SKM-1 treated with dmso at 0.1 percent for 144 hours (cell line): ENCODE measurements at regions not wholly inside any gene's neighbourhood (a gene's known extent, or its start where the extent isn't known, plus 50 kb on each side); places are given as distances from the start of the nearest gene placed in this dataset.

Experiments used
- DNase-seq: peaks from one replicate; lab custom pipeline; 2025; ENCODE audit not compliant: unreplicated experiment; lab: John Stamatoyannopoulos, UW

DNA sequence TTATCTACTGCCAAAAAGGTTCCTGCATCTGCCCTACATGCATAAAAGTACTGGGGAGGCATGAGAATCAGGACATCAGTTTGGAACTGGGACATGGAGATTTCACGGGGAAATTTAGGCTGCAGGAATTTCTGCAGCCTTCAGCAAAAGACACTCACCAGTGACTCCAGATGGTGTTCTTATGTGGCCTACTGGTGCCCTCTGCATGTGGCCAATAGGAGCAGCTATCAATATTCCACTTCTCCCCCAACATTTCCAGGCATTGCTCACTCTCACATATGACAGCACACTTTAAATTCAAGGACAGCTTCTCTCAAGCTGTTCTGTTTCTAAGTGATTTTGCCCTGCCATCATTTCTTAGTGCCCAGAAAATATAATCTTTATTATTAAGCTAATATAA, 570.5 kb upstream of the ARGLU1 start:
- DNase-seq = no peak

DNA sequence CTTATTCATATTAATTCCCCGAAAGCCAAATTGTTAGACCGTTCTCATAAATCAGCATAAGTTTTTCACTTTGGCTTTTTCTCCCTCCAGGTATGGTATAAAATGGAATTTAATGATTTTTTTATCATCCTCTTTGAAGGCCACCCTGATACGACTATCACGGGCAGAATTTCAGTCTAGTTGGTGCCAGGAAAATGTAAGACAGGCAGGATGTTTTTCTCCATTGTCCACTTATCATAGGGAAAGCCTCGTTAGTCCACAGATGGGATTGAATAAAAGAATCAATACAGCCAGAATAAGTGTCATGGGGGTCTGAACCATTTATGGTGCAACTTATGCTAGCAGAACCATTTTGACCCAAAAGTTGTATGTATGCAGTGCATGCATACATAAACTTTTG, 566.0 kb upstream of the ARGLU1 start:
- no peak for DNase-seq

DNA sequence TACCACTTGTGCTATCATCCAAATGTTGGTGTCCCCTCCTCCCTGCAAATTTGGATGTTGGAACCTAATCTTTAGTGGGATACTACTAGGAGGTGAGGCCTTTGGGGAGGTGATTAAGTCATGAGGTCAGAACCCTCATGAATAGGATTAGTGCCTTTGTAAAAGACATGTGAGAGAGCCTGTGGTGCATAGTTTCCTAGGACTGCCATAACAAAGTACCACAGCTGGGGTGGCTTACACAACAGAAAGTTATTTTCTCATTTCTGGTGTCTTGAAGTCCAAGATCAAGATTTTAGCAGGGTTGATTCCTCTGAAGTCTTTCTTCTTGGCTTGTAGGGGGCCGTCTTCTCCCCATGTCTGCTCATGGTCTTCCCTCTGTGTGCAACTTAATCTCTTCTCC, 562.6 kb upstream of the ARGLU1 start:
- DNase-seq = no peak

DNA sequence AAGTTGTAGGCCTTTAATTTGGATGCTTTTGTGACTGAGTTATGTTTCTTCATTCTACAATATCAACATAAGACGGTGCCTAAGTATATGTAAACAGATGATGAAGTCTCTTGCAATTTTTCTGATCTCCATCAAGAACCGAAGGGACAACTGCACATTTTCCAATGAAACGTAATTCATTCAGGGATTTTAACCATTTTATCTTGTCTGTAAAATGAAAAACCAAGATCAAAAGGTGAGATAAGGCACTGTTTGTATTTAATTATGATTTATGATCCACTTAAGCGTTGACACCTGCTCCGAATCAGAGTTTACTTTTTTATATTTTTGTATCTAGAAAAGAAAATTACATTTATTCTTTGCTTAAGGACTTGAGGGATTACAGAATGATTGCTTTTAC, 556.8 kb upstream of the ARGLU1 start:
- DNase-seq = no peak

DNA sequence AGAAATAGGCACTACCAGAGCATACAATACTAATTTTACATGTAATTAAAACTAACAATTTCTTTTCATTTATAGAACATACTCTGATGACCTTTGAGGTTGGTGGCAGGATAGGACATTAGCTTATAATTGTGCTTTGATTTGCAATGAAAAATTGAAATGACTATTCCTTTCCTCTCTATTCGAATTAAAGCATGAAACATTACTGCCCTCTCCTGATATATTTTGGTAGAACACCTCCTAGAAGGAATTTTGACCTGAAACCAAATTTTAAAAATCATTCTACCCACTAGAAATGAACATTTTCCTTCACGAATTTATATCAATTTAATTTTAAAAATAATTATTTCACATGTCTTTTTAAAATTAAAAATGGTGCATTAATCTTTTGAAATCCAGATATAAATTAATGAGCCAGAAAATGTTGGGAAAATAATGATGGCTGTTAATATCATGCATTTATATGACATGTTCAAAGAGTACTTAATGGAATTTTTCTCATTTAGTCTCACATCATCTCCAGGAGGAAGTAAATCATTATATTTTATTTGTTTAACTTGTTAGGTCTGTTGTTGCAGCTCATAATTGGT, 556.3 kb upstream of the ARGLU1 start:
- DNase-seq = peak; percentile 26

DNA sequence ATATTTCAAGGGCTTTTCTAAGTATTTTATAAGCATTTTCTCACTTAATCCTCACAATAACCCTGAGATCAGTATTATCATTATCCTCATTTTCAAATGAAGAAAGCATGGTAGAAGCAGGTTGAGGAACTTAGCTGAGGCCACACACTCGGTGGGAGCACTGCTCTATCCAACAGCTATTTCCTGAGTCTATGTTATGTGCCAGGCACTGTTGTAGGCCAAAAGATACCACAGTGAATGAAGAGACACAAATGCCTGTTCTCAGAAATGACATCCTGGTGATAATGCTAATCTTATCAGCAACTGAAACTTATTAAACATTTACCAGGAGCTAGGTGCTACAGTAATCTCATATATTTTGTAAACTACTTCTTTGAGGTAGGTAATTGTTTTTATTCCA, 553.9 kb upstream of the ARGLU1 start:
- no peak for DNase-seq

DNA sequence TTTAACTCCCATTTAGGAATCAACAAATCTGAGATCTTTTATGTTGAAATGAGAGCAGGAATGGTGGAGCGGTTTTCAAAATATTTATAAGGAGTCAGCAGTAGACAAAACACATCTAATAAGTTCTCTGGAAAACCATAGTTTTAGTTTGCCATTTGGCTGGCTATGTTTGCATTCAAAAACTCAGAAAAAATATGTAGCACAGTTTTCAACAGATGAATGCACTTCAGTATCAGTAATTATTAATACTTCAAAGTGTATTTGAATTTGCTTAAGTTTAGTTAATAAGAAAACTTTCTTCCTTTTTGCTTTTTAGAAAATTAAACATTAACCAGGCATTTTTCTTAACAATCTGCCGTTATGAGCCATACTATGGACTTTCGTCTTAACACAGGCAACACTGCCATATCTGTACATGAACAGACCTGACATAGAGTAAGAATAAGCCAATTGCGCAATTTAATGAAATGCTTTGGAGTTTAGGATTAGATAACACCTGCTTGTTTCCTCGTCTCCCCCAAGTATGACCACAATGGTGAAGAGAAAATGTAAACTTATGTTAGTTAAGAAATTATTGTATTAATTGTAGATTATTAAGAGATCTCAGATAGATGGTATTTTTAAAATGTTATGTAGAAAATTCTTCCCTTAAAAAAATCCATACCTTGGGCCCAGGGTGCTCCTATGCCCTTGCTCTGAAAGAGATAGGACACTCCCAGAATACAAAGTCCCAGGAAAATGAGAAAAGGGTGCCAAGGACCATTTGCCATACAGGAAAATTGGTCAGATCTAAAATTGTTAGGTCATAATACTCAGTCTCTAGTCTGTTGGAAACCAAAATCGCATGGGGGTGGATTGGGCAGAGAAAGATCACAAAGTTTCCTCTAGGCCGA, 552.3 kb upstream of the ARGLU1 start:
- DNase-seq = no peak

DNA sequence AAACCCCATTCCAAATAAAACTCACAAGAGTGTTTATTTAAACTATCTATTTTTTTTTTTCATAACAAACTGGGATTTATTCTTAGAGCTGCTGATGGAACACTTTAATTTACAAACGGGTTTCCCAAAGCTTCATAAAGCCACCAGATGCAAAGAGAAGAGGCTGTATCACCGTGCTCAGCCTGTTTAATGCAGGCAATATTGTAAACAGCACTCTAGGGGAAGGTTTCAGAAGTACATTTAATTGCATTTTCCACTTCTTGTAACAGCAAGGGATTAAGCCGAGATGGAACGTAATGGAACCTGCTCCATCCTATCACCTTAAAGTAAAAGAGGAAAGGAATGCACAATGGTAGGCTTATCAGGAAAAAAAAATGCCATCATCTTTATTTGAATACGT, 550.6 kb upstream of the ARGLU1 start:
- DNase-seq = no peak

DNA sequence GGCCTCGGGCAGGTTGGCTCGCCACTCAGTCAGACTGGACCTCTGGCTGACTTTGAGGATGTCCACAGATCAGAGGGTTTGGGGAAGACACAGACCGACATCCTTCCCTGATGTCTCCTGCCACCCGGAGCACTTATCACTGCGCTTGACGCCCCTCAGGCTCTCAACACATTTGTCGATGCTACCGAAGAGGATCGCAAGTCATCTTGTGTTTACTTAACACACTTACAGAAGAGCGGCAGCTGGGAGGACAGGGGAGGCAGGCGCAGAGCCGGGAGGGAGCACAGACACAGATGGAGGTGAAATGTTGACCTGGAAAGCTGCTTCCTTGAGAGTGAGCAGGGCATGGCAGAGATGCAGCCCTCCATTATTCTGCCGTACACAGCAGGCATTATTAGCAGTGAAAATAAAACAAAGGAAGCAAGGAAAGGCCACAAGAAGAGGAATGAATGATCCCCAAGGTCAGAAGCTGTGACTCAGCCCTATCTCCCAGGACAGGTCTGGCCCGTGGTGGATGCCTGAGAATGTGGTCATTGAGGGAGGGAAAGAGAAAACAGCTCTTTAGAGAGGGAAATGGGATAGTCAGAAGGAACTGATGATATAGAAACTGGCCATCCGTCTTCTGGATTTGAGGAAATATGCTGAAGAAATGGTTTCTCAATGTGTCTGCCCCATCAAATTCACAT, 549.5 kb upstream of the ARGLU1 start:
- DNase-seq = no peak

DNA sequence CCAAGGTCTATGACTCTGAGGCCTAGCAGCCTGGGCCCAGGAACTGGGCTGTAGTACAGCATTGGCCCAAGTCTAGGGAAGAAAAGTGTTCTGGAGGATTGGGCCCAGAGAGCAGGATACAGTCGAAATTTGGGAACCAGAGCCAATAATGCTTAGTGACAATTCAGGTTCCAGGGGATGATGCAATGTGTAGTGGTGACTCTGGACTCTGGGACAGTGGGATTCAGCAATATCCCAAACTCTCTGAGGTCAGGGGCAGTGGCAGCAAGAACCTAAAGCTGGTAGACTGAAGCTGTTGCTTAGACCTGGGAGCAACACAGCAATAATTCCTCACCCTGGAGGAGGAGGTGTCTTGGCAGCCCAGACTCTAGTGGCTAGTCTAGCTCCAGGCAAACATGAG, 545.5 kb upstream of the ARGLU1 start:
- DNase-seq = no peak

DNA sequence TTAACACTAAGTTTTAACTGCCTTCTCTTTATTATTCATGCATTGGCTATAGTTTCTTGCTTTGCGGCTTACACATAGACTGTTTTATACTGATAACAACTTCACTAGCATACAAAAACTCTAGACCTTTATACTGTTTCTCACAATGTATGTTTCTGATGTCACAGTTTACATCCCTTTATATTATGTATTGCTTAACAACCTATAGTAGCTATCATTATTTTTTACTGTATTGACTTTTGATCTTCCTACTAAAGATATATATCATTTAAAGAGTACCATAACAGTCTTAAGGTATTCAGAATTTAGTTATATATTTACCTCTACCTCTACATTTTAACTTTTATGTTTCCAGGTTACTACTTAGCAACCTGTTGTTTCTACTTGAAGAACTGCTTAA, 543.3 kb upstream of the ARGLU1 start:
- no peak for DNase-seq

DNA sequence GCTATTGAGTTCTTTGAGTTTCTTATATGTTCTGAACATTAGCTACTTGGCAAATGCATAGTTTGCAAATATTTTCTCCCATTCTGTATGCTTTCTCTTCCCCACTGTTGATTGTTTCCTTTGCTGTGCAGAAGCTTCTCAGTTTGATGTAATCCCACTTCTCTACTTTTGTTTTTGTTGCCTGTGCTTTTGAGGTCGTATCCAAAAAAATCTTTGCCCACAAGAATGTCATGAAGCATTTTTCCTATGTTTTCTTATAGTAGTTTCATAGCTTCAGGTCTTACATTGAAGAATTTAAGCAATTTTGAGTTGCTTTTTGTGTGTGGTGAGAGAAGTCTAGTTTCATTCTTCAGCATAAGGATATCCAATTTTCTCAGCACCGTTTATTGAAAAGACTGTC, 536.7 kb upstream of the ARGLU1 start:
- DNase-seq = no peak

DNA sequence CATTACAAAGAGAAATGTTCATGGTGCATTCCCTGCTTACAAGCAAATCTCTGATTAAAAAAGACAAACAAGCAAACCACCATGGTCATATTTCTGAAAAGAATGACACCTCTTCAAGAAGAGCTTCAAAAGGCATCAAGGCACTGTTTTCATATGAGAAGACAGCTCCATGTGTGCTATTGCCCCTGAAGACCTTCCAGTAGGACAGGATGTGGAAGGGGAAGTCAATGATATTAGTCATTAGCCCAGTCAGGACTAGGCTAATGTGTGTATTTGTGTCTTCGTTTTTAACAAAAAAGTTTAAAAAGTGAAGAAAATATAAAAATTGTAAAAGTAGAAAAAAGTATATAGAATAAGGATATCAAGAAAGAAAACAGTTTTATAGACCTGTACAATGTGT, 534.7 kb upstream of the ARGLU1 start:
- no peak for DNase-seq

DNA sequence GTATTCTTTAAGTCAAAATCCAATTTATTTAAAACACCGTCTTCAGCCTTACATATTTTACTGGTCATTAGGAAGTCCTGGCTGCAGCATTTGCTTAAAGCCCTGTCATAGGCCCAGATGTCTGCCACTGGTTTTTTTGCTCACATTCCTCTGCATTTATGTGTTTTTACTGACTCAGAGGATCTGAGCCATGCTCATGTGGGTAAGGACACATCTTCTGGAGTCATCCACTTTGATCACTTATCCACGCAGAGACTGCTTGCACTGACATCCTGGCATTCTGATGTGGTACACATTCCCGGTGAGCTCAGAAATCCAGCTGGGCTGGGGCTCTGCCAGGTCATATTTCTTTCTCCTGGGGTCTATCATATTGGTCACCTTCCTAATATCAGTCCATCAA, 531.7 kb upstream of the ARGLU1 start:
- no peak for DNase-seq

DNA sequence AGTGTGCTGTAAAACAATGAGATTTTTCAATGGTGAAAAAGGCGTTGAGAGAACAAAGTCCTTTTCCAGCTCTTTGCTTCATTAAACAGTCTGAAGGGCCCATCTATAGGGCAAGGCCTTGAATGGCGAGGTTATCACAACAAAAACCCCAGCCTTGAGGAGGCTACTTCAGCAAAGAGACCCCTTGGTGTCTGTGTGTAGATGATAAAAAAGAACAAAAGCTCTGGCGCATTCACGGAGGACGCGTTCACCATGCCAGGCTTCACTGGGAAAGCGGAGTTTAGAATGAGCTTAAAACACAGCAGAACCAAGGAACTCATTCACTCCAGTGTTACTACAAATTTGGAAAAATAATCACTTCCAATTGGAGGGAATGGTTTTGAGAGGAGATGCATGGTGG, 530.0 kb upstream of the ARGLU1 start:
- DNase-seq = no peak

DNA sequence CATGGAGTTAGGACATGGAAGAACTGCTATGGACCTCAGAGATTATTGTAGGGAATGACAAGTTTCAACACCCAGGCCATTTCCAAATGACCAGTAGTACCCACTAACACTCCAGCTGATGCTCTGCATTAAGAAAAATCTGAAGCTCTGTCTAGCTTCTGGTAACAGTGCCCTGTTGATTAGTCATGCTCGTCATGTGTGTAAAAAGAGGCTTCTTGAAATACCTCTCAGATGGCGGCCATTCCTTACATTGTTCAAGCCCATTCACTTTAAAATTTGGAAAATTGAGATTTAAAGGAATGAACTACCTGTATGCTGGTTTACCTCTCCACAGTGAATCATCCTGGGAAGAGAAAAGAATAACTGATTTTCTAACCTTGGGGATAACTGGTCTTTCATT, 527.9 kb upstream of the ARGLU1 start:
- no peak for DNase-seq

DNA sequence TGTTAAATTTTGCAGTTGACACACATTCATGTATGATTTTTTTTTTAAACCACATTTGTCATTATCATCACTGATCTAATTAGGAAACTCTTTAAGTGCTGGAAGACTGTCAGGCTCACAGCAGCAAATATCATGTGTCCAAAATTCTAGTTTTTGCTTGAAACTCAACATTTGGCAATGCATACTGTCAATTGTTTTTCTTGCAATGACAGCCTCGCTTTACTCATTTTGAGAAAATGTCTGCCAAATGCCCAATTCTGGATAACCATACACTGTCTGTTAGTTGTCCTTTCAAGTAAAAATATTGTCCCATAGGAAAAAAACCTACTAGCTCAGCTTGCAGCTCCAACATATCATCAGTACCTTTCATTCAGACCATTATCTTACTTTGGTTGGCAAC, 523.9 kb upstream of the ARGLU1 start:
- no peak for DNase-seq

DNA sequence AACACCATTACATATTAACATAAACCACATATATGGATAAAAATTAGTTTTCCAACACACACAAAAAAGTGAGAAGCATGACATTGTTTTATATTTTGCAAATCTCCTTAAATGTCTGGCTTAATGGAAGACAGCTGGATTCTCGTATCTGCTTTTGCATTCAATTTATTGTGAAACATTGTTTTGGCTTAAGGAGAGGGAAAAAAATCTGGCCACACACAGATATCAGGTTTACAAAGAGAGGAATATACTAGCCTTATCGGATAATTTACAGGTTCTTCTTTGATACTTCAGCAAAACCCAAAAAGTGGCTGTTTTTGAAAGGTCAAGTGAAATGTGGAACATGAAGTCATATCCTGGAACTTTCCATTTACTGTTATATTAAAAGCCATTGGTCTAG, 523.5 kb upstream of the ARGLU1 start:
- DNase-seq = no peak

DNA sequence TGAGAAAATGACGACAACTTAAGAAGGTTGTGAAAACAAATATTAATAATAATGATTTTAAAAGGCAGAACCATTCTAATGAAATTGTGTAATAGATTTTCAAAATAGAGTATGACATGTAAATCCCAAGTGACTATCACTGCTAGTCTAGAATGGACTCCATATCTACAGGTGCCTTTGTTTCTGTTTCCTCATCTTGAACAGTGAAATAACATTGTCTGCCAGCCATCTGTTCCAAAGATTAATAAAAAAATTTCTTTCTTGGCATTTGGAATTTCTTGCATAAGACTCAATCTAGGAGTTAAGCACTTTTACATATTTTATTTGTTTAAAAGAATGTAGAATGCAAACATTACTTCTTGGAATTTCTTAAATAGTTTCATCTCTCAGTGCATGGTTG, 520.1 kb upstream of the ARGLU1 start:
- DNase-seq = no peak

DNA sequence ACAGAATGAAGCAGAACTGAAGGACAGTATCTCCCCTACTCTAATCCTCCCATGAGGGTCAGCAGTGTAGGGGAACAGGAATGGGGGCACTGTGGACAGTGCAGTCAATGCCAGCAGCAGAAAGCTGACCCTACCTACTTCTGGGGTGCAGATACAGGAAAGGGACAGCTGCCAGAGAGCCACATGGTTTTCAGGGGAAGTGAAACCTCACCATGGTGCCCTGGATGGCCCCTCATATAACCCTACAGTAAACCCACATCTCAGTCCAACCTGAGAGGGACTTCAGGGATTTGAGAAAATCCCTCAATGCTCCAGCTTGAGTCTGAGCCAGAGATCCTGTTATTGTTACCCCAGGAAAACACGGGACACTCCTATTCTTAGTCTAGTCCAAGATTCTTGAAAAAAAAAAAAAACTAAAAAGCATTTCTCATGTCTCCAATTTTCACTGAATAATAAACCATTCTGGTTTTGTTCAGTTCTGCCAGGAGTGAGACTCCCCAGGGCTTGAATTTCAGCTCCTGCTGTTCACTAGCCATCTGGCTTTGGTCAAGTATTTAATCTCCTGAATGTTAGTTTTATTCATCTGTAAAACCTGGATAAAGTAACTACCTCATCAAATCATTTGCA, 511.6 kb upstream of the ARGLU1 start:
- no peak for DNase-seq

DNA sequence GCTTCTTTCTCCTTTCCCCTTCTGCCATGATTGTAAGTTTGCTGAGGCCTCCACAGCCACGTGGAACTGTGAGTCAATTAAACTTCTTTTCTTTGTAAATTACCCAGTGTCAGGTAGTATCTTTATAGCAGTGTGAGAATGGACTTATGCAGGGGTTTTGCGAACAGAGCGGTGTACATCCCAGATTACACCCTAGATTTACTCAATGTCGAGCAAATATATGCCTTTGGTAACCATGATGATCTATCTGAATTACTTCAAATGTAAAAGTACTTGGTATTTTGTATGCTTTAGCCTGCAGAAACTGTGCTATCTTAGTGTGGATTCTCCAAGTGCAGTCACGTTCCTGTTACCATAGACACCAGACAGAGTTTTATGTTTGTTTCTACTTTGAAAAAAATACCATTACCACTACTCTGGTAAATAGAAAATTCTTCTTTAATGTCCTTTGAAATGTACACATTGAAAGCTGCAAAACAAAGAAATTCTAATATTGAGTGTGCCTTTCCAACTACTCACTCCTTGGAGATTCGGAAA, 510.4 kb upstream of the ARGLU1 start:
- no peak for DNase-seq

DNA sequence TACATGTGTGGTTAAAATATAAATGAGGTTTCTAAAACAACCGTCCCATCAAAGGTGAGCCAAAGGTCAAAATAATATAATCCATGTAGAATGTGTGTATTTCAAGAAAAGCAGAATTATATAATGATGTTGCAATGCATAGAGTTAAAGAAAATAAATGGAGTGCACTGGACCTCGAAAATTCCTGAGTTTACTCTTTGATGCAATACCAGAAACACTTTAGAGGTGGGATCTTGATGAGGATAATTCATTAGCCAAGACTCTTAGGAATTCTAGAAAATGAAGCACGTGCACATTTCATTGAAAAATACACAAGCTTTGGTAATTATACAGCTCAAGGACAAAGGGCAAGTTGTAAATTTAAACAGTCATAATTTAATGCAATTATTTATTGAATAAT, 508.9 kb upstream of the ARGLU1 start:
- DNase-seq = no peak
